Gastrocnemius medialis (tissue), 4 donors: ENCODE measurements at regions not wholly inside any gene's neighbourhood (a gene's known extent, or its start where the extent isn't known, plus 50 kb on each side); places are given as distances from the start of the nearest gene placed in this dataset.

ENCODE experiments used
- ATAC-seq, 2 donors: fragments of 150-250 bp; one replicate each; pipeline ENCODE4 v1.9.1; 2016
- DNase-seq, 2 donors: peaks; one replicate each; pipeline ENCODE4 v3.0.0-alpha.2; 2019
- H3K27ac ChIP-seq, 4 donors: fragments of 200-600 bp; sonication (generic); 1 replicate in 1 of 4; 2 replicates in 3 of 4; pipeline ENCODE4 v1.5.1; 2016 to 2018; ENCODE audit warnings: mild to moderate bottlenecking in 2 of 4, moderate library complexity in 1 of 4
- H3K27me3 ChIP-seq, 3 donors: fragments of 200-600 bp; sonication (generic) in 2 of 3; 1 replicate in 1 of 3; 2 replicates in 2 of 3; pipeline versions ENCODE4 v1.5.1 to v1.6.0; 2016 to 2019; ENCODE audit warnings: mild to moderate bottlenecking in 1 of 3, moderate library complexity in 1 of 3
- H3K36me3 ChIP-seq, 2 donors: fragments of 200-600 bp; sonication (generic) in 1 of 2; one replicate each; pipeline ENCODE4 v1.5.1; 2017 to 2018
- H3K4me1 ChIP-seq, 2 donors: fragments of 200-600 bp; sonication (generic) in 1 of 2; one replicate each; pipeline ENCODE4 v1.5.1; 2016 to 2017; ENCODE audit warnings: mild to moderate bottlenecking in 2 of 2
- H3K4me3 ChIP-seq, 4 donors: fragments of 200-600 bp; sonication (generic) in 3 of 4; 1 replicate in 1 of 4; 2 replicates in 3 of 4; pipeline ENCODE4 v1.5.1; 2016 to 2019; ENCODE audit warnings: mild to moderate bottlenecking in 2 of 4
- H3K9me3 ChIP-seq, 3 donors: fragments of 200-600 bp; sonication (generic) in 2 of 3; 1 replicate in 1 of 3; 2 replicates in 2 of 3; pipeline ENCODE4 v1.5.1; 2016 to 2019
- POLR2A ChIP-seq, 2 donors: fragments of 450-650 bp; IDR thresholded peaks; one replicate each; pipeline ENCODE4 v1.6.1; 2017; ENCODE audit warnings: antibody characterized with exemption in 2 of 2, mild to moderate bottlenecking in 2 of 2, moderate library complexity in 2 of 2
- in situ Hi-C, 4 donors: fragments of 200-750 bp; cut with MboI; loops; one replicate each; pipeline versions ENCODE4 v1.15.0 to v1.8.0; 2017; ENCODE audit warnings: low sequenced_read_pairs in 4 of 4
- intact Hi-C: fragments of 100-400 bp; cut with DNase I; formaldehyde crosslinking; loops from one replicate; pipeline ENCODE4 v1.15.1; 2023; ENCODE audit warnings: low total_unique reads
- TF ChIP-seq, protein P1 (sequence below), 5 experiments: fragments of 450-650 bp in 3 of 5; fragments of 200-600 bp in 2 of 5; sonication (generic) in 2 of 5; IDR thresholded peaks in 4 of 5; conservative IDR thresholded peaks in 1 of 5; 1 replicate in 4 of 5; 2 replicates in 1 of 5; pipeline ENCODE4 v1.5.1; 2016 to 2019; ENCODE audit warnings: antibody characterized with exemption in 5 of 5, mild to moderate bottlenecking in 3 of 5, moderate library complexity in 3 of 5

GRCh38 chr13:103324641-103325040 lies 258.4 kb upstream of the SLC10A2 start:
- in situ Hi-C loops (no loop called here), intact Hi-C loops (no loop called here)
- no peak for ATAC-seq
- TF ChIP-seq, protein P1, sequence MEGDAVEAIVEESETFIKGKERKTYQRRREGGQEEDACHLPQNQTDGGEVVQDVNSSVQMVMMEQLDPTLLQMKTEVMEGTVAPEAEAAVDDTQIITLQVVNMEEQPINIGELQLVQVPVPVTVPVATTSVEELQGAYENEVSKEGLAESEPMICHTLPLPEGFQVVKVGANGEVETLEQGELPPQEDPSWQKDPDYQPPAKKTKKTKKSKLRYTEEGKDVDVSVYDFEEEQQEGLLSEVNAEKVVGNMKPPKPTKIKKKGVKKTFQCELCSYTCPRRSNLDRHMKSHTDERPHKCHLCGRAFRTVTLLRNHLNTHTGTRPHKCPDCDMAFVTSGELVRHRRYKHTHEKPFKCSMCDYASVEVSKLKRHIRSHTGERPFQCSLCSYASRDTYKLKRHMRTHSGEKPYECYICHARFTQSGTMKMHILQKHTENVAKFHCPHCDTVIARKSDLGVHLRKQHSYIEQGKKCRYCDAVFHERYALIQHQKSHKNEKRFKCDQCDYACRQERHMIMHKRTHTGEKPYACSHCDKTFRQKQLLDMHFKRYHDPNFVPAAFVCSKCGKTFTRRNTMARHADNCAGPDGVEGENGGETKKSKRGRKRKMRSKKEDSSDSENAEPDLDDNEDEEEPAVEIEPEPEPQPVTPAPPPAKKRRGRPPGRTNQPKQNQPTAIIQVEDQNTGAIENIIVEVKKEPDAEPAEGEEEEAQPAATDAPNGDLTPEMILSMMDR (IDR thresholded peaks at IDR 0.05 in 4 of 5, conservative IDR thresholded peaks at IDR 0.05 in 1 of 5) = no peak
- no peak for TF ChIP-seq POLR2A (IDR thresholded peaks at IDR 0.05)
- Histone ChIP-seq H3K36me3 (no peaks in the 10 kb centered on the region), H3K27me3 (no peaks in the 10 kb centered on the region), H3K4me1 (no peaks in the 10 kb centered on the region), H3K9me3 (no peaks in the 10 kb centered on the region), H3K4me3 (no peak overlapping the region), H3K27ac (no peak overlapping the region)
- no peak for DNase-seq

DNA sequence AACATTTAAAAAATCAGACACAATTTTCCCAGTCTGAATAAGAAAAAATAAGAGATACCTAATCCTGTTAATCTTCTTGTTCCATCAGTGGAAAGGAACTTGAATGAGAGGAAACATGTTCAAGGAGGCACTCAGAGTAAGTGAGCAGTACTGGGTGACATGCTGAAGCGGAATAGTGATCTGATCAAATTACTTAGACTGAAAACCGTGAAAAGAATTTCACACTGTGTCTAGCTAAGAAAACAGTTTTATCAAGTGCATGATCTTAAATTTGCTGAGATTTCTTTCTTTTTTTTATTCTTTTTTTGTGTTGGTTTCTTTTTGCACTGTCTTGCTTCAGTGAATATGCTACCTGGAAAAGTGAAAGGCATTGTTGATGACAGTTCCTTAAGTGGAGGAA lies 249.5 kb upstream of the SLC10A2 start:
- no peaks in the 10 kb centered on the region for H3K27me3 ChIP-seq
- no peak overlapping the region for H3K27ac ChIP-seq
- H3K36me3 ChIP-seq = no peaks in the 10 kb centered on the region
- ATAC-seq (no peak), DNase-seq (no peak)
- TF ChIP-seq, protein P1 (IDR thresholded peaks at IDR 0.05 in 4 of 5, conservative IDR thresholded peaks at IDR 0.05 in 1 of 5) = no peak
- no peak for TF ChIP-seq POLR2A (IDR thresholded peaks at IDR 0.05)
- H3K9me3 ChIP-seq = no peaks in the 10 kb centered on the region
- in situ Hi-C loops (no loop called here), intact Hi-C loops (no loop called here)
- no peak overlapping the region for H3K4me3 ChIP-seq
- H3K4me1 ChIP-seq = no peaks in the 10 kb centered on the region

DNA sequence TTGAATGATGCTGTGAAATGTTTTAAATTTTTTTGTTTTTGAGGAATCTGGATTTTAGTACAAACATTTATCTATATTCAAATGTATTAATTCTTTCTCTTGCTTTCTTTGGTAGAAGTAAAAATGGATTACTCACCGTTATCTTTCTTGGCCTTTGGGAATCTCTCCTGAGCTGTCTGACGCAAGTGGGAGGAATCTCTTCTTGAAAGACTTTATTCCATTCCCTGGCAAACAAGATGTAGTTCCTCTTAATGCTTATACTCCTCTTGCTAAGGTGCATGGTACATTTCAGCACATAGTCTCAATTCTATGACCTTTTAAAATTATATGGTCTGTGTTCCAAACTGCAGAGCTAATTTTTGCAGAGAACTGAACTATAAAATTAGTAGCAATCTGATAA lies 246.2 kb upstream of the SLC10A2 start:
- H3K27me3 ChIP-seq = no peaks in the 10 kb centered on the region
- no peaks in the 10 kb centered on the region for H3K36me3 ChIP-seq
- in situ Hi-C loops (no loop called here), intact Hi-C loops (no loop called here)
- ATAC-seq (no peak), DNase-seq (no peak)
- no peaks in the 10 kb centered on the region for H3K9me3 ChIP-seq
- no peak overlapping the region for H3K27ac ChIP-seq
- H3K4me1 ChIP-seq = no peaks in the 10 kb centered on the region
- no peak overlapping the region for H3K4me3 ChIP-seq
- TF ChIP-seq POLR2A (IDR thresholded peaks at IDR 0.05) = no peak
- TF ChIP-seq, protein P1 (IDR thresholded peaks at IDR 0.05 in 4 of 5, conservative IDR thresholded peaks at IDR 0.05 in 1 of 5) = no peak

DNA sequence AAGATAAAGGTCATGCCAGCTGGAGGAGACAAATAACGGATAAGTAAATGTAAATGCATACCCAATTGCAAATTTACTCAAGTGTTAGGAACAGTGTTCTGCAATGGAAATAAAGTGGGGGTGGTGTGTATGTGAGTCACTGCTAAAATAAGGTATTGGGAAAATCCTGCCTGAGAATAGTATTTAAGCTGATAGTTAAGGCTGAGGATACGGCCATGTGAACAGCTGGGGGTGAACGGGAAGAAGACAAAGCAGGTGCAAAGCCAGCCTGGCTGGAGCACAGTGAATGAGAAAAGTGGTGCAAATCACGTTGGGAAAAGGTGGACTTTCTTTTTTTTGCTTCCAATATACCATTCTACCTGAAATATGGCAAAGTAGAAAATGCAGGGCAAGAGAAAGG lies 242.4 kb upstream of the SLC10A2 start:
- in situ Hi-C loops = no loop called here
- no peak for DNase-seq
- Histone ChIP-seq H3K4me3 (no peak overlapping the region), H3K36me3 (no peaks in the 10 kb centered on the region), H3K27me3 (no peaks in the 10 kb centered on the region), H3K9me3 (no peaks in the 10 kb centered on the region), H3K27ac (no peak overlapping the region), H3K4me1 (no peaks in the 10 kb centered on the region)
- no peak for ATAC-seq
- intact Hi-C loops = no loop called here
- no peak for TF ChIP-seq POLR2A (IDR thresholded peaks at IDR 0.05)
- TF ChIP-seq, protein P1 (IDR thresholded peaks at IDR 0.05 in 4 of 5, conservative IDR thresholded peaks at IDR 0.05 in 1 of 5) = no peak

GRCh38 chr13:103306163-103306562 lies 239.9 kb upstream of the SLC10A2 start:
- ATAC-seq (no peak), DNase-seq (no peak)
- no peaks in the 10 kb centered on the region for H3K4me1 ChIP-seq
- intact Hi-C loops = no loop called here
- no peak for TF ChIP-seq POLR2A (IDR thresholded peaks at IDR 0.05)
- TF ChIP-seq, protein P1 (IDR thresholded peaks at IDR 0.05 in 4 of 5, conservative IDR thresholded peaks at IDR 0.05 in 1 of 5) = no peak
- in situ Hi-C loops = no loop called here
- H3K4me3 ChIP-seq = no peak overlapping the region
- no peak overlapping the region for H3K27ac ChIP-seq
- H3K9me3 ChIP-seq = no peaks in the 10 kb centered on the region
- no peaks in the 10 kb centered on the region for H3K36me3 ChIP-seq
- no peaks in the 10 kb centered on the region for H3K27me3 ChIP-seq
